ENCODE measurements at regions not wholly inside any gene's neighbourhood (a gene's known extent, or its start where the extent isn't known, plus 50 kb on each side); places are given as distances from the start of the nearest gene placed in this dataset.

DNA sequence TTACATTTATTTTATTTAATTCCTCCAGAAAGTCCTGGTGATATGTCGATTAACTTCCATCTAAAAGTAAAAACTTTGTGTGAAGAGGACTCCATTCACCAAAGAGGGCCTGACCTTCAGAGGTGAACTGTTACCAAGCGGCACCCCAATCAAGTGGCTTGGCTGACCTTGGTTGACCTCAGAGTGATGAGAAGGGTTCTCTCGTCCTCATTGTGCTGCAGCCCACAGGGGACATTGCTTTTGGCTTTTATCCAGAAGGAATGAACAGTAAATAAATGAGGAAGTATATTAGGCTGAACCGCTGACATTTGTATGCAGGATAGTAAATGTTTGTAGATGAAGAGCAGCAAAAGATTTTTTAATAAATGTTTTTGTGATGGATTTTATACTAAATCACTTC is 172.4 kb upstream of the MKI67 start:
- no peak for DNase-seq (ENCODE audit: low read depth)
- TF ChIP-seq, protein P1, sequence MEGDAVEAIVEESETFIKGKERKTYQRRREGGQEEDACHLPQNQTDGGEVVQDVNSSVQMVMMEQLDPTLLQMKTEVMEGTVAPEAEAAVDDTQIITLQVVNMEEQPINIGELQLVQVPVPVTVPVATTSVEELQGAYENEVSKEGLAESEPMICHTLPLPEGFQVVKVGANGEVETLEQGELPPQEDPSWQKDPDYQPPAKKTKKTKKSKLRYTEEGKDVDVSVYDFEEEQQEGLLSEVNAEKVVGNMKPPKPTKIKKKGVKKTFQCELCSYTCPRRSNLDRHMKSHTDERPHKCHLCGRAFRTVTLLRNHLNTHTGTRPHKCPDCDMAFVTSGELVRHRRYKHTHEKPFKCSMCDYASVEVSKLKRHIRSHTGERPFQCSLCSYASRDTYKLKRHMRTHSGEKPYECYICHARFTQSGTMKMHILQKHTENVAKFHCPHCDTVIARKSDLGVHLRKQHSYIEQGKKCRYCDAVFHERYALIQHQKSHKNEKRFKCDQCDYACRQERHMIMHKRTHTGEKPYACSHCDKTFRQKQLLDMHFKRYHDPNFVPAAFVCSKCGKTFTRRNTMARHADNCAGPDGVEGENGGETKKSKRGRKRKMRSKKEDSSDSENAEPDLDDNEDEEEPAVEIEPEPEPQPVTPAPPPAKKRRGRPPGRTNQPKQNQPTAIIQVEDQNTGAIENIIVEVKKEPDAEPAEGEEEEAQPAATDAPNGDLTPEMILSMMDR (IDR thresholded peaks at IDR 0.05; ENCODE audit: insufficient read depth, low read depth, low read length, missing control alignments) = no peak
- no peak overlapping the region for H3K4me3 ChIP-seq (ENCODE audit: low read length)

DNA sequence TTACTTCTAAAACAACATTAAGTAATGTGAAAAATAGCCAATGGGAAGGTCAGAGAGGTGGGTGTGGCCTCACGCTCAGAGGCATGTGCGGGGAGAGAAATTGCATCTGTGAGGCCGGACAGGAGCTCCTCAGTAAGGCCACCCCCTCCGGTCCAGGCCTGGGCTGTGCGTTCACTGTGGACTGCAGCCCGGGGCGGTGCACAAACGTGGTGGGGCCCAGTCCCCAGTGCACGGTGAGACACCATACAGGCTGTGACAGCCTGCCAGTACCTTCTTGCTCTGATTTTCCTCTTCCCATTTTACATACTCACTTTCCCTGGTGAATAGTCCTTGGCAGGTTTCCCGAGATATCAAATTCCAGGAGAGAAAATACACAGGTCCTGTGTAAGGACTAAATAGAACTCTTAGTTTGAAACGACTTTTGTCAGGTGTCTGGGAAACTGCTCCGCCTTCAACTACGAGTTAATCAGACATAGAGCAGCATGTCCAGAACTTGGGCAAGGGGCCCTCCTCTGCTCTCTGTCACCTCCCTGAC is 174.1 kb upstream of the MKI67 start:
- DNase-seq (ENCODE audit: low read depth) = no peak
- TF ChIP-seq, protein P1 (IDR thresholded peaks at IDR 0.05; ENCODE audit: insufficient read depth, low read depth, low read length, missing control alignments) = no peak
- no peak overlapping the region for H3K4me3 ChIP-seq (ENCODE audit: low read length)

DNA sequence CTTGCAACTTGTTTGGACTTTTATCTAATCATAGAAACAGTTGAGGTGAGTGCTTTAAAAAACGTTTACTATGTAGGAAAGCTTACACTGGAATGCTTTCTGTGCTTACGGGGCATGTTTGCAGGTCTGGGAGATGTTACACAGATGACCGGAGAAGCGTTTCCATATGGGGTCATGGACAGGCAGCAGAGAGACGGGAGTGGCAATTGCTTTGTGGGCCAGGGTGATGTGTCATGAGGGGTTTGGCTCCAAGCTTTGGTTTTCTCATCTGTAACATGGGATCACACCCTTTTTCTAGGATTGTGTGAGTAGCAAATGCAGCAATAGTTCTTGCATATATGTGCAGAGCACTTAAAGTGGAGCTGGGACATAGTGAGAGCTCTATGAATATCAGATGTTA is 174.8 kb upstream of the MKI67 start:
- TF ChIP-seq, protein P1 (IDR thresholded peaks at IDR 0.05; ENCODE audit: insufficient read depth, low read depth, low read length, missing control alignments) = no peak
- no peak overlapping the region for H3K4me3 ChIP-seq (ENCODE audit: low read length)
- no peak for DNase-seq (ENCODE audit: low read depth)

DNA sequence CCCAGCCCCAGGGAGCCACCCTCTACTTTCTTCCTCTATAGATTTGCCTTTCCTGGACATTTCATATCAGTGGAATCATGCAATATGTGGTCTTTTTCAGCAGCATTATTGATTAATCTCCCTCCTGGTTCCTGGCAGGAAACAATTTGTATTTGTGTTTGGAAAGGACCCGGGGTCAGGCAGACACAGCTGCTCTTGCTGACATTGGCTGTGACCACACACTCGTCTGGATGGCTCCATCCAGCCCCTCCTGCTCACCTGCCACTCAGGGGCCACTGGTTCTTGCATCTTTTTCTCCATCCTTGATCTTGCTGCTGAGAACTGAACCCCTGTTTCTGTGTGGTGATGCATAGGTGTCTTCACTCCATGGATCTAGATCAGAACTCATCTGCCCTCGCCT is 176.6 kb upstream of the MKI67 start:
- TF ChIP-seq, protein P1 (IDR thresholded peaks at IDR 0.05; ENCODE audit: insufficient read depth, low read depth, low read length, missing control alignments) = no peak
- DNase-seq (ENCODE audit: low read depth) = no peak

DNA sequence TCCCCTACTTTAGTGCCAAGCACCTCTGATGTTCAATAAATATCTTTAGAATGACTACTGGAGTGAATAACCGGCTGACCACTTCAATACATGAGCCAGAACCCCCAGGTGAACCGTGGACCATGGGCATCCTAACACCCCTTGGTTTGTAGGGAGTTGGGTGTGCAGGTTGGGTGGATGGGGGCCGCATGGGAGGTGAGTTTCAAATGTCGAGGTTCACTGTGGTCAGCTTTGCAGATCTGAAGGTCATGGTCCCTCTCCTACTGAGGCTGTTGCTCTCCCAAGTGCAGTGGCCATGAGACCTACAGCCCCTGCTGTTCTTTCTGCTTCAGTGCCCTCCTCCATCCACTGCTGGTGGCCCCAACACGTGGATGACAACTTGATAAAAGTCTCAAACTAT is 178.0 kb upstream of the MKI67 start:
- no peak for DNase-seq (ENCODE audit: low read depth)
- H3K4me3 ChIP-seq (ENCODE audit: low read length) = no peak overlapping the region
- TF ChIP-seq, protein P1 (IDR thresholded peaks at IDR 0.05; ENCODE audit: insufficient read depth, low read depth, low read length, missing control alignments) = no peak

More for the DNA sequence above, 176.6 kb upstream of the MKI67 start:
- H3K4me3 ChIP-seq (ENCODE audit: low read length) = no peak overlapping the region

DNA sequence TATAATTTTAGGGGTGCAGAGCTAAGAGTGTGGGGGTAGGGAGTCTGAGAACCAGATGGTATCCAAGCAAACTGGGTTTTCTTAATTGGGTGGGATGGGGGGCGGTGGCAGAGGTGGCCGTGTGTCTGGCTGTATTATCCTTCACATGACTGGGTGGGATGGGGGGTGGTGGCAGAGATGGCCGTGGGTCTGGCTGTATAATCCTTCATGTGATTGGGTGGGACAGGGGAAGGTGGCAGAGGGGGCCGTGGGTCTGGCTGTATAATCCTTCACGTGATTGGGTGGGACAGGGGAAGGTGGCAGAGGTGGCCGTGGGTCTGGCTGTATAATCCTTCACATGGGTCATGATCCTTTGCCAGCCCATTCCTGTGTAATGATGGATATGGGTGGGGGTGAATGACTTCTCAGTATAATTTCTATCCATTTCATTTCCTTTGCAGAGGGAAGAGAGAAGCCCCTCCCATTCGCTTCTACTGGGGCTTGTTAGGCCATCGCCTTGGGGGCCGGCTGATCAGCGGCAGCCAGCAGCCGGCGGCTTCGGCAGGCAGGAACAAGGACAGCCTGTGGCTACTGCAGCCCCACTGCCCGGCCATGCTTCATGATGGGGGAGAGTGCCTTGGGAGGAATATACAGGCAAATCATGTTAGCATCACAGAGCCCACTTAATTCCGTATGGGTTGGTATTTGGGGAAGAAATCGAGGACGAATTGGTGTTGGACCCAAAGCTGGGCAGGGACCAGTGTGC is 179.6 kb upstream of the MKI67 start:
- TF ChIP-seq, protein P1 (IDR thresholded peaks at IDR 0.05; ENCODE audit: insufficient read depth, low read depth, low read length, missing control alignments) = no peak
- DNase-seq (ENCODE audit: low read depth) = no peak
- H3K4me3 ChIP-seq (ENCODE audit: low read length) = no peak overlapping the region

DNA sequence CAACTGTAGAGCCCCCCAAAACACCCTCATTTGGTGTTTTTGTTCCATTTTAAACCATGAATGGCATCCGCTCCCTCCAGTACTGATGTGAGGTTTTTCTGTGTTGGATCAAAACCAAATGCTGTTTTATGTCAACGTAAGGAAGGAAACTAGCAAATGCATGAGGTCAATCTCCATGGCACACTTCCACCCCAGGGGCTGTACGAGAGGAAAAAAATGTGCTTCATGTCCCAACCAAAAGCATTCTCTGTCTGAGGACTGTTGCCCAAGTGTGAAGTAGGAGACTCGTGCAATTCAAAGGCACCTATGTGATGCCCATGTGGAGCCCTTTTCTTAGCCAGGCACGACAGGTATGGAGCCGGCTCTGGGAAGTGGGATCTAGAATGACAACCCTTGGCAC is 180.3 kb upstream of the MKI67 start:
- TF ChIP-seq, protein P1 (IDR thresholded peaks at IDR 0.05; ENCODE audit: insufficient read depth, low read depth, low read length, missing control alignments) = no peak
- DNase-seq (ENCODE audit: low read depth) = no peak
- H3K4me3 ChIP-seq (ENCODE audit: low read length) = no peak overlapping the region

All from epithelial cell of esophagus (primary cell).